SK-N-SH treated with all-trans-retinoic acid at 6 μM for 48 hours (cell line): ENCODE measurements at regions not wholly inside any gene's neighbourhood (a gene's known extent, or its start where the extent isn't known, plus 50 kb on each side); places are given as distances from the start of the nearest gene placed in this dataset.

Source experiments
- ARNTL ChIP-seq: fragments of 450-650 bp; formaldehyde crosslinking; IDR thresholded peaks from 2 replicates; pipeline ENCODE4 v1.5.0; 2020; ENCODE audit warnings: low read depth, mild to moderate bottlenecking, moderate library complexity, borderline replicate concordance
- CSDC2 ChIP-seq: fragments of 250-450 bp; sonication (Bioruptor Pico); IDR thresholded peaks from 2 replicates; pipeline ENCODE4 v1.5.0; 2020; ENCODE audit warnings: mild to moderate bottlenecking, moderate library complexity
- TF ChIP-seq, protein P1 (sequence below): fragments of 250-450 bp; sonication (Bioruptor Pico); IDR thresholded peaks from 2 replicates; pipeline ENCODE4 v1.8.0; 2021; ENCODE audit warnings: low read depth, mild to moderate bottlenecking, moderate library complexity, borderline replicate concordance

GRCh38 chr3:144569651-144570050 is 598.0 kb downstream of the DIPK2A start:
- TF ChIP-seq, protein P1, sequence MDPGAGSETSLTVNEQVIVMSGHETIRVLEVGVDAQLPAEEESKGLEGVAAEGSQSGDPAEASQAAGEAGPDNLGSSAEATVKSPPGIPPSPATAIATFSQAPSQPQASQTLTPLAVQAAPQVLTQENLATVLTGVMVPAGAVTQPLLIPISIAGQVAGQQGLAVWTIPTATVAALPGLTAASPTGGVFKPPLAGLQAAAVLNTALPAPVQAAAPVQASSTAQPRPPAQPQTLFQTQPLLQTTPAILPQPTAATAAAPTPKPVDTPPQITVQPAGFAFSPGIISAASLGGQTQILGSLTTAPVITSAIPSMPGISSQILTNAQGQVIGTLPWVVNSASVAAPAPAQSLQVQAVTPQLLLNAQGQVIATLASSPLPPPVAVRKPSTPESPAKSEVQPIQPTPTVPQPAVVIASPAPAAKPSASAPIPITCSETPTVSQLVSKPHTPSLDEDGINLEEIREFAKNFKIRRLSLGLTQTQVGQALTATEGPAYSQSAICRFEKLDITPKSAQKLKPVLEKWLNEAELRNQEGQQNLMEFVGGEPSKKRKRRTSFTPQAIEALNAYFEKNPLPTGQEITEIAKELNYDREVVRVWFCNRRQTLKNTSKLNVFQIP (CRISPR knock-in tag), result no peak
- TF ChIP-seq CSDC2 (CRISPR knock-in tag) (no peak), ARNTL (CRISPR knock-in tag) (no peak)
